NCI-H748 treated with DMSO at 0.1 percent for 48 hours (cell line): ENCODE measurements at regions not wholly inside any gene's neighbourhood (a gene's known extent, or its start where the extent isn't known, plus 50 kb on each side); places are given as distances from the start of the nearest gene placed in this dataset.

Experiments used
- DNase-seq: peaks from one replicate; lab custom pipeline; 2025; lab: John Stamatoyannopoulos, UW

- no peak for DNase-seq
Measured at GRCh38 chr14:53610947-53611346, 345.7 kb downstream of the BMP4 start.

GRCh38 chr14:53609009-53609408, 347.6 kb downstream of the BMP4 start:
- no peak for DNase-seq

GRCh38 chr14:53608369-53608768, 348.3 kb downstream of the BMP4 start:
- no peak for DNase-seq

- DNase-seq, result no peak
Measured at GRCh38 chr14:53606203-53606602, 350.4 kb downstream of the BMP4 start.

- no peak for DNase-seq
Measured at GRCh38 chr14:53605562-53605961, 351.1 kb downstream of the BMP4 start.

- no peak for DNase-seq
Measured at GRCh38 chr14:53603994-53604393, 352.6 kb downstream of the BMP4 start.

- DNase-seq, result no peak
Measured at GRCh38 chr14:53601409-53601808, 355.2 kb downstream of the BMP4 start.

- DNase-seq, result no peak
Measured at GRCh38 chr14:53599221-53599945, 357.2 kb downstream of the BMP4 start.

GRCh38 chr14:53596853-53597525, 359.6 kb downstream of the BMP4 start:
- no peak for DNase-seq

- no peak for DNase-seq
Measured at GRCh38 chr14:53591816-53592215, 364.8 kb downstream of the BMP4 start.

- no peak for DNase-seq
Measured at GRCh38 chr14:53581504-53581903, 375.1 kb downstream of the BMP4 start.

- DNase-seq, result no peak
Measured at GRCh38 chr14:53571641-53572328, 384.8 kb downstream of the BMP4 start.

GRCh38 chr14:53570411-53571387, 385.9 kb downstream of the BMP4 start:
- DNase-seq, result no peak

GRCh38 chr14:53569446-53569845, 387.2 kb downstream of the BMP4 start:
- DNase-seq, result no peak

- no peak for DNase-seq
Measured at GRCh38 chr14:53567236-53567780, 389.3 kb downstream of the BMP4 start.

GRCh38 chr14:53564870-53565269, 391.8 kb downstream of the BMP4 start:
- DNase-seq, result no peak

GRCh38 chr14:53563628-53564027, 393.0 kb downstream of the BMP4 start:
- DNase-seq, result no peak

- DNase-seq, result no peak
Measured at GRCh38 chr14:53553221-53553620, 400.1 kb upstream of the DDHD1 start.

- no peak for DNase-seq
Measured at GRCh38 chr14:53551862-53552261, 398.7 kb upstream of the DDHD1 start.

GRCh38 chr14:53550776-53551175, 397.7 kb upstream of the DDHD1 start:
- DNase-seq, result no peak

GRCh38 chr14:53549956-53550355, 396.8 kb upstream of the DDHD1 start:
- no peak for DNase-seq

- DNase-seq, result no peak
Measured at GRCh38 chr14:53547593-53547992, 394.5 kb upstream of the DDHD1 start.
